ENCODE measurements at regions not wholly inside any gene's neighbourhood (a gene's known extent, or its start where the extent isn't known, plus 50 kb on each side); places are given as distances from the start of the nearest gene placed in this dataset.

DNA sequence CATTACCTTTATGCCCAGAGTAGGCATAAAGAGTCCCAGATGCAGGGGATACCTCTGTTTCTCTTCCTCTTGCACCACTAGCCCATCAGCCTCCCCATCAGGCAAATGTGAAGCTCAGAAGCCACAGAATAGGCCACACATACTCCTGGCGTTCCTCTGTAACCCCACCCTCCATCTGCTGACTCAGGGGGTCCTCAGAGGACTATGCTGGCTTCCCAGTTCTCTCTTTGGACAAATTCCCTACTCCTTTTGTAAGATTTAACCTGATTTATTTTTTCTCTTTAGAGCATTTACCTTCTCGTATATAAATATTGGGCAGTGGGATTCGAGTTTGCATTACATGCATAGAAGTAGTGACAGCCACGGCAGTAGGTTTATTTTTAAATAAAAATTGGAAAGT lies 262.3 kb upstream of the CADM1 start:
- no peak overlapping the region for H3K27ac ChIP-seq
- TF ChIP-seq, protein P1, sequence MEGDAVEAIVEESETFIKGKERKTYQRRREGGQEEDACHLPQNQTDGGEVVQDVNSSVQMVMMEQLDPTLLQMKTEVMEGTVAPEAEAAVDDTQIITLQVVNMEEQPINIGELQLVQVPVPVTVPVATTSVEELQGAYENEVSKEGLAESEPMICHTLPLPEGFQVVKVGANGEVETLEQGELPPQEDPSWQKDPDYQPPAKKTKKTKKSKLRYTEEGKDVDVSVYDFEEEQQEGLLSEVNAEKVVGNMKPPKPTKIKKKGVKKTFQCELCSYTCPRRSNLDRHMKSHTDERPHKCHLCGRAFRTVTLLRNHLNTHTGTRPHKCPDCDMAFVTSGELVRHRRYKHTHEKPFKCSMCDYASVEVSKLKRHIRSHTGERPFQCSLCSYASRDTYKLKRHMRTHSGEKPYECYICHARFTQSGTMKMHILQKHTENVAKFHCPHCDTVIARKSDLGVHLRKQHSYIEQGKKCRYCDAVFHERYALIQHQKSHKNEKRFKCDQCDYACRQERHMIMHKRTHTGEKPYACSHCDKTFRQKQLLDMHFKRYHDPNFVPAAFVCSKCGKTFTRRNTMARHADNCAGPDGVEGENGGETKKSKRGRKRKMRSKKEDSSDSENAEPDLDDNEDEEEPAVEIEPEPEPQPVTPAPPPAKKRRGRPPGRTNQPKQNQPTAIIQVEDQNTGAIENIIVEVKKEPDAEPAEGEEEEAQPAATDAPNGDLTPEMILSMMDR (IDR thresholded peaks at IDR 0.05) = no peak
- TF ChIP-seq ZFX (IDR thresholded peaks at IDR 0.05; ENCODE audit: borderline replicate concordance) = no peak

DNA sequence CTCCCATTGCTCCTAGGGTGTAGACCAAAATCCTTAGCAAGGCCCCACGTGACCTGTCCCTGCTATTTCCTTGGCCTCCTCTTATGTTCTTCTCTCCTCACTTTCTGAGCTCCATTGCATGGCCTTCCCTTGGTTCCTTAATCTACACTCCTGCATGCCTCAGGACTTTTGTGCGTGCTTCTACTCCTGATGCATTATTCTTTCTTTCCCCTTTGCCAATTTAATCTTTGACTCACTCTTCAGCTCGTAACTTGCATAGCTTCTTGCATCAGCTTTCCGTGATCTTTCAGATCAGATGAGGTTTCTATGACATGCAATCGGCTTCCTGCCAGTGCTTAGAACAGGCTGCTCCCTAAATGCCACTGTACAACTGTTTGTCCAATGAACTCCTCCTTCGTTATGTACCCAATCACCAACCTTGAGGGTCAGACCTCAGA lies 261.6 kb upstream of the CADM1 start:
- H3K27ac ChIP-seq = no peak overlapping the region
- no peak for TF ChIP-seq ZFX (IDR thresholded peaks at IDR 0.05; ENCODE audit: borderline replicate concordance)
- TF ChIP-seq, protein P1 (IDR thresholded peaks at IDR 0.05) = no peak

- TF ChIP-seq, protein P1 (IDR thresholded peaks at IDR 0.05) = no peak
- no peak for TF ChIP-seq ZFX (IDR thresholded peaks at IDR 0.05; ENCODE audit: borderline replicate concordance)
These were observed 260.0 kb upstream of the CADM1 start for GRCh38 chr11:115764176-115764575.

DNA sequence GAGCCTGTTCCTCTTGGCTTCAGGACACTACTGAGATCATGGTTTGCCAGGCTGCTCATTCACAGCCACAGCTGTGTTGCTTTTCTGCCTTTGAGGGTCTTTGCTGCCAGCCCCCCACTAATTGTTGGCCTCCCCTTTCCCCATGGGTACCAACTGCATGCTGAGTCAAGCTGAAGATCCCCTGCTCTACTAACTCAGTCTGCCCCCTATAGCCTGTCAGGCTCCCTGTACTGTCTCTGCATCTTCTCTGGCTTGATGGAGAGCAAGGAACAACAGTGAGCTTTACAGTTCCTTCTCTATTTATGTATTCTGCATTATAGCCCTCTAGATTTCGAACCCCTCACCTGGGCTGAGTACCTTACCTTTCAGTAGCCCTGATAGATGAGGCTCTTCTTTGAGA lies 257.6 kb upstream of the CADM1 start:
- no peak overlapping the region for H3K27ac ChIP-seq
- TF ChIP-seq ZFX (IDR thresholded peaks at IDR 0.05; ENCODE audit: borderline replicate concordance) = no peak
- TF ChIP-seq, protein P1 (IDR thresholded peaks at IDR 0.05) = no peak

More at GRCh38 chr11:115764176-115764575, 260.0 kb upstream of the CADM1 start:
- no peak overlapping the region for H3K27ac ChIP-seq

GRCh38 chr11:115761348-115761747 lies 257.1 kb upstream of the CADM1 start:
- H3K27ac ChIP-seq = no peak overlapping the region
- TF ChIP-seq, protein P1 (IDR thresholded peaks at IDR 0.05) = no peak
- no peak for TF ChIP-seq ZFX (IDR thresholded peaks at IDR 0.05; ENCODE audit: borderline replicate concordance)

DNA sequence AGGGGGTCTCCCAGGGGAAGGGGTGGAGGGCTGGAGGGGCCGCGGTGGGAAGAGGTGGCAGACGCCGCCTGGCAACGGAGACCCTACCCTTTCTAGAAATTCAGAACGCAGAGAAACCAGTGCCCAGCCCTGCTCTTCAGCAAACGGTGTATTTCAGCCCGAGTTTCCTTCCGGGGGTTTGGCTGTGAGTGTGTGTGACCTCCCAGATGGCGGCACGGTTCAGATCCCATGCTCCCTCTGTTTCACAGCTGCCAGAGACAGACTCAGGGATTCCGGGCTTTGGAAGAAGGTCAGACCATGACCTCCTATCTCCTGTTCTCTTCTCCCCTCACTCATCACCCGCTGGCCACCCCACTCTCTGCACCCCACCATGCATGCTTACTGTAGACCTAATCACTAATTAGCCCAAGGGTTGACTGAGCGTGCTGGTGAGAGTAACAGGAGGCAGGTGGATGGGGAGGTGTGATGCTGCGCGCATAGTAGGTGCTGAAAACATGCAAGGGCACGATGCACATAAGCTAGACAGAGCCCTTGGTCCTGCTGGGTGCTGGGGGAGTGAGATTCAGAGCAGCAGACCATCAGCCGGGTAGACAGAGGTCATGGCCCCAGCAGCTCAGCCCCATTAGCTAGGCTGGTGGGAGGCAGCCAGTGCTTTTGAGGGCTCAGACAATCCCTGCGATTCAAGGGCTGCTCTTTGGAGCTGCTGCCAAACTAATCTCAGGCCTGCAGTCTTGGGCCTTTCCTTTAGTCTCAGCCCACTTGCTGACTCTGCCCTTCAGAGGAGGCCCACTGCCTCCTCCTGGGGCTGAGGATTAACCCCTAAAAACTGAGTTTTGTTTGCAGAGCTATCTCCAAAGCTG lies 256.5 kb upstream of the CADM1 start:
- TF ChIP-seq, protein P1 (IDR thresholded peaks at IDR 0.05) = no peak
- TF ChIP-seq ZFX (IDR thresholded peaks at IDR 0.05; ENCODE audit: borderline replicate concordance) = no peak

More for the DNA sequence above, 256.5 kb upstream of the CADM1 start:
- no peak overlapping the region for H3K27ac ChIP-seq

Measured in 22Rv1 (cell line).